ENCODE measurements at regions not wholly inside any gene's neighbourhood (a gene's known extent, or its start where the extent isn't known, plus 50 kb on each side); places are given as distances from the start of the nearest gene placed in this dataset.
A peak's percentile ranks its signal among the peaks of the same experiment; 100 is the strongest.

DNA sequence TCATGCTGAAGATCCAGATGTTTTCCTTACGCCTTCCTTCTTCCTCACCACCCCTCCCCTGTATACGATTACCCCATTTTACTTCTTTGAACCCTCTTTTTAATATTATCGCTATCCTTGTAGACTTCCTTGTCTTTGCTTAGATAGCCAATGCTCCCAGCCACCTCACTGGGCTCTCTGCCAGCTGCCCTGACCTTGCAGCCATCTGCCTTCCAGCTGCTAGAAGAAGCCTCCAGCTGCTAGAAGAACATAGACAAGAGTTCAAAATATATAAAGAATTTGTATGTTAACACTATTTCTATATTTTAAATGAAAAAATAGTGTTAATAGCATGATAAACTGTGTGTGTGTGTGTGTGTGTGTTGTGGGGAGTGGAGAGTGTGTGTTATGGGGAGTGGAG is 374.7 kb downstream of the ANKRD50 start:
- TF ChIP-seq POLR2A (IDR thresholded peaks at IDR 0.05) (no peak), POLR2AphosphoS5 (IDR thresholded peaks at IDR 0.05) (no peak), EP300 (IDR thresholded peaks at IDR 0.05) (no peak)
- TF ChIP-seq, protein P1, sequence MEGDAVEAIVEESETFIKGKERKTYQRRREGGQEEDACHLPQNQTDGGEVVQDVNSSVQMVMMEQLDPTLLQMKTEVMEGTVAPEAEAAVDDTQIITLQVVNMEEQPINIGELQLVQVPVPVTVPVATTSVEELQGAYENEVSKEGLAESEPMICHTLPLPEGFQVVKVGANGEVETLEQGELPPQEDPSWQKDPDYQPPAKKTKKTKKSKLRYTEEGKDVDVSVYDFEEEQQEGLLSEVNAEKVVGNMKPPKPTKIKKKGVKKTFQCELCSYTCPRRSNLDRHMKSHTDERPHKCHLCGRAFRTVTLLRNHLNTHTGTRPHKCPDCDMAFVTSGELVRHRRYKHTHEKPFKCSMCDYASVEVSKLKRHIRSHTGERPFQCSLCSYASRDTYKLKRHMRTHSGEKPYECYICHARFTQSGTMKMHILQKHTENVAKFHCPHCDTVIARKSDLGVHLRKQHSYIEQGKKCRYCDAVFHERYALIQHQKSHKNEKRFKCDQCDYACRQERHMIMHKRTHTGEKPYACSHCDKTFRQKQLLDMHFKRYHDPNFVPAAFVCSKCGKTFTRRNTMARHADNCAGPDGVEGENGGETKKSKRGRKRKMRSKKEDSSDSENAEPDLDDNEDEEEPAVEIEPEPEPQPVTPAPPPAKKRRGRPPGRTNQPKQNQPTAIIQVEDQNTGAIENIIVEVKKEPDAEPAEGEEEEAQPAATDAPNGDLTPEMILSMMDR (IDR thresholded peaks at IDR 0.05): no peak
- H3K4me1 ChIP-seq: peaks cover 0 to 6% (median 2%) of the 10 kb centered on the region in 4 donors
- H3K27me3 ChIP-seq: no peaks in the 10 kb centered on the region
- no peak overlapping the region for H3K27ac ChIP-seq
- no peak overlapping the region for H3K4me3 ChIP-seq
- H3K36me3 ChIP-seq: no peaks in the 10 kb centered on the region
- DNase-seq (peak in 1 of 2 donors; percentile 3), ATAC-seq (ENCODE audit: low FRiP score in 2 of 2) (no peak)
- H3K9me3 ChIP-seq: no peaks in the 10 kb centered on the region
- WGBS, 2 donors: 50 to 56% methylated on average over 3 of the region's 3 CpGs

DNA sequence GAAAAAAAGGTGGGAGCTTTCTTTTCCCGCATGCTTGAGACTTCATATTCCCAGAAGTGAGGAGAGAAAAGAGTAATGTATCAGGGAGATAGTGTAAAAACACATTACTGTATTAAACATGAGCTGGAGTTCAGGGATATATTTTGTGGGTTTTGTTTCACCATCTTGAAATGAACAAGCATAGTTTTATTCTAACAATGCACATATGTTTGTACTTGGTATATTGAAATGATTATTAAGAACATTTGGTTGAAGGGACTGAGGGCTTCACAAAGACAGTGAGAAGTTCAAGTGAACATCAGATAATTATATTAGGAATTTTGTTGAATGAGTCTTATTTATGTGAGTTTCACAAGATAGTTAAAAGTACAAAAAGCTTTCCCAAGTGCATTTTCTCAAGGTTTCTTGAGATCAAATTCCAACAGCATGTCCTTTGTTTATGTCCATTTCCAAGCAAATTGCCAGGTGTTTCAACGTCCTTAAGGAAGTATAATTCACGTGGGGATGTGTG is 368.8 kb downstream of the ANKRD50 start:
- ATAC-seq (ENCODE audit: low FRiP score in 2 of 2): no peak
- DNase-seq: no peak
- Histone ChIP-seq H3K4me3 (no peak overlapping the region), H3K9me3 (no peaks in the 10 kb centered on the region), H3K36me3 (no peaks in the 10 kb centered on the region), H3K27ac (no peak overlapping the region), H3K4me1 (no peaks in the 10 kb centered on the region), H3K27me3 (no peaks in the 10 kb centered on the region)
- TF ChIP-seq, protein P1 (IDR thresholded peaks at IDR 0.05): no peak
- TF ChIP-seq EP300 (IDR thresholded peaks at IDR 0.05): no peak
- TF ChIP-seq POLR2AphosphoS5 (IDR thresholded peaks at IDR 0.05): no peak
- TF ChIP-seq POLR2A (IDR thresholded peaks at IDR 0.05): no peak
- WGBS, 2 donors: 47 to 63% methylated on average over 3 of the region's 3 CpGs

DNA sequence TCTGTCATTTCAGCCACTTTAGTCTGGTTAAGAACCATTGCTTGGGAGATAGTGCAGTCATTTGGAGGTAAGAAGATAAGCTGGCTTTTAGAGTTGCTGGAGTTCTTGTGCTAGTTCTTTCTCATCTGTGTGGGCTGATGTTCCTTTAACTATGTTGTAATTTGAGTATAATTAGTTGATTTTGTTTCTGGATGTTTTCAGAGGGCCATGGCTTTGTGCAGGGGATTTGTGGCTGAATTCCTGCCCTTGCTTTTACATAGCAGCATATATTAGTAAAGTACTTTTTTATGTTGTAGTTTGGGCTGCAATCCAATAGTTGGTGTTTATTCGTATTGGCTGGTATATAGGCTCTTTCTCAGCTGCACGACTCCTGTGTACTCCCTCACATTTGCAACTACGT is 339.6 kb downstream of the ANKRD50 start:
- ATAC-seq (ENCODE audit: low FRiP score in 2 of 2): no peak
- no peak for DNase-seq
- 83 to 91% methylated on average over 3 of the region's 3 CpGs for WGBS, 2 donors
- Histone ChIP-seq H3K4me3 (no peak overlapping the region), H3K4me1 (no peaks in the 10 kb centered on the region), H3K27me3 (no peaks in the 10 kb centered on the region), H3K36me3 (no peaks in the 10 kb centered on the region), H3K9me3 (no peaks in the 10 kb centered on the region), H3K27ac (no peak overlapping the region)
- TF ChIP-seq, protein P1 (IDR thresholded peaks at IDR 0.05): no peak
- TF ChIP-seq EP300 (IDR thresholded peaks at IDR 0.05): no peak

DNA sequence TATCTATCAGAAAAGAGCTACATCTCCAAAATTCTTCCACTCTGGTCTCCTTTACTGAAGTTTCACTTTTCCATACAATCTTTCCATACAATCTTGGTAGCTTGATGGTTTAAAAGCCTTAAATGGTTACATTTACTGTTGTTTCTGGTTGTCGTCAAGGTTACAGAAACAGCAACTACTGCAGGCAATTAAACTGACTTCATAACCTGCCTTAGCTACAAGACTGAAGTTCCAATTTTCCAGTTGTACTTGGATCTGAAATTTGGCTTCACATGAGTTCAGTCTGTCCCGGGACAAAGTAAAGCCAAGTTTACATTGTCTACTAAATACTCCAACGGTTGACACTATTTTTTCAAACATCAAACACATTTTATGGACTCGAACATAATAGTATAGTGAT is 326.4 kb downstream of the ANKRD50 start:
- Histone ChIP-seq H3K4me3 (no peak overlapping the region), H3K9me3 (no peaks in the 10 kb centered on the region), H3K27ac (no peak overlapping the region), H3K4me1 (peaks cover 0 to 3% (median 0%) of the 10 kb centered on the region in 4 donors), H3K36me3 (no peaks in the 10 kb centered on the region), H3K27me3 (no peaks in the 10 kb centered on the region)
- TF ChIP-seq POLR2A (IDR thresholded peaks at IDR 0.05) (no peak), POLR2AphosphoS5 (IDR thresholded peaks at IDR 0.05) (no peak), EP300 (IDR thresholded peaks at IDR 0.05) (no peak)
- TF ChIP-seq, protein P1 (IDR thresholded peaks at IDR 0.05): no peak
- 70 to 75% methylated on average over 4 of the region's 4 CpGs for WGBS, 2 donors
- no peak for DNase-seq
- no peak for ATAC-seq (ENCODE audit: low FRiP score in 2 of 2)

DNA sequence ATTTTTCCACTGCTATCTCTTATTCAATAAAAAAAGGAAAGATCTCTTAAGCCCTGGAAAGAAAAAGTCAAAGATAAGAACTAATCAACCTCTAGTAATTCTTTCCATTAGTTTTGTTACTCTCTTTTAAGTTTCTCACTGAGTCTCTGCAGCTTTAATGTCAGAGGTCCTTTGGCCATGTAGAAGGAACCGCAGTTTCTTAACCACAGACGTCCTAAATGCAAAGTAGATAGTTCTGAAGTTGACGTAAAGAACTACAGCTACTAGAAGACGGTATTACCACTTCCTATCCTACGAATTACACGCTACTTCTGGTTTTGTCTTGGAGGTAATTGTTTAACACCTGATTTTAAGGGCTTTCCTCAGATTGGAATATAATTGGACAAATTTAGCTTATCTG is 325.9 kb downstream of the ANKRD50 start:
- Histone ChIP-seq H3K4me3 (no peak overlapping the region), H3K36me3 (no peaks in the 10 kb centered on the region), H3K9me3 (no peaks in the 10 kb centered on the region), H3K27ac (no peak overlapping the region), H3K27me3 (no peaks in the 10 kb centered on the region), H3K4me1 (peaks cover 0 to 3% (median 0%) of the 10 kb centered on the region in 4 donors)
- TF ChIP-seq EP300 (IDR thresholded peaks at IDR 0.05) (no peak), POLR2A (IDR thresholded peaks at IDR 0.05) (no peak), POLR2AphosphoS5 (IDR thresholded peaks at IDR 0.05) (no peak)
- TF ChIP-seq, protein P1 (IDR thresholded peaks at IDR 0.05): no peak
- ATAC-seq (ENCODE audit: low FRiP score in 2 of 2) (no peak), DNase-seq (no peak)
- 82 to 83% methylated on average over 6 of the region's 6 CpGs for WGBS, 2 donors

Data from upper lobe of left lung (tissue), 6 donors.